Femur (tissue), 1 donor: ENCODE measurements at regions not wholly inside any gene's neighbourhood (a gene's known extent, or its start where the extent isn't known, plus 50 kb on each side); places are given as distances from the start of the nearest gene placed in this dataset.
"Not testable (repeated sequence)": the region's sequence is repeated elsewhere in the genome, so short reads cannot be mapped to it uniquely, and the experiment has no call there.

Experiments used
- DNase-seq: peaks from one replicate; pipeline ENCODE4 v3.0.0-alpha.2; 2017

- DNase-seq: no peak
These were observed 451.6 kb downstream of the TRHDE start for GRCh38 chr12:72723732-72724131.

- no peak for DNase-seq
These were observed 457.4 kb downstream of the TRHDE start for GRCh38 chr12:72729451-72730010.

DNA sequence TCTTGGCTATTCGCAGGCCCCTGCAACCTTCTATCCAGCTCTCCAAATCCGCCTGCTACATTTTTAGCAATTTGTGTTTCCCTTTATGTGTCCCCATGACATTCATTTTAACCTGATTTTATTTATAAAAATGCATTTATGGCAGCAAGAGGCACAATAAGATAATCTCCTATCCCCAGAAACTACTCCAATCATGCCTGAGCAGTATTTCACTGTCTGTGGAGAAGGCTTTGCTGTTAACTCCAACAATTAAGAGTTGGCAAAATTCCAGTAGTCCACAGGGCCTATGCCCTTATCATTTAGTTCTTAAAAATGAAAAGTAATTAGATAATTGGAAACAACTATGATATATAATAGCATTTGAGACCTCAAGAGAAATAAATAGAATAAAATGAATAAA is 462.4 kb downstream of the TRHDE start:
- DNase-seq: no peak

GRCh38 chr12:72738811-72739210 is 466.6 kb downstream of the TRHDE start:
- no peak for DNase-seq

GRCh38 chr12:72740064-72740463 is 467.9 kb downstream of the TRHDE start:
- no peak for DNase-seq

GRCh38 chr12:72742568-72742967 is 470.4 kb downstream of the TRHDE start:
- no peak for DNase-seq

DNA sequence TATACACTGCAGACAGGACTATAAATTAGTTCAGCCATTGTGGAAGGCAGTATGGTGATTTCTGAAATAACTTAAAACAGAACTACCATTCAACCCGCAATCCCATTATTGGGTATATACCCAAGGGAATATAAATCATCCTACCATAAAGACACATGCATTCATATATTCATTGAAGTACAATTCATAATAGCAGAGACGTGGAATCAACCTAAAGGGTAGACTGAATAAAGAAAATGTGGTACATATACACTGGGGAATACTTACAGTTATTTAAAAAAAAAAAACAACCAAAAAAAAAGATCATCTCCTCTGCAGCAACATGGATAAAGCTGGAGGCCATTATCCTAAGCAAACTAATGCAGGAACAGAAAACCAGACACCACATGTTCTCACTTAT is 473.9 kb downstream of the TRHDE start:
- no peak for DNase-seq

- DNase-seq: no peak
These were observed 475.1 kb downstream of the TRHDE start for GRCh38 chr12:72747111-72747849.

GRCh38 chr12:72748971-72749370 is 476.8 kb downstream of the TRHDE start:
- no peak for DNase-seq

GRCh38 chr12:72753571-72753970 is 481.4 kb downstream of the TRHDE start:
- peak; percentile 62 for DNase-seq

DNA sequence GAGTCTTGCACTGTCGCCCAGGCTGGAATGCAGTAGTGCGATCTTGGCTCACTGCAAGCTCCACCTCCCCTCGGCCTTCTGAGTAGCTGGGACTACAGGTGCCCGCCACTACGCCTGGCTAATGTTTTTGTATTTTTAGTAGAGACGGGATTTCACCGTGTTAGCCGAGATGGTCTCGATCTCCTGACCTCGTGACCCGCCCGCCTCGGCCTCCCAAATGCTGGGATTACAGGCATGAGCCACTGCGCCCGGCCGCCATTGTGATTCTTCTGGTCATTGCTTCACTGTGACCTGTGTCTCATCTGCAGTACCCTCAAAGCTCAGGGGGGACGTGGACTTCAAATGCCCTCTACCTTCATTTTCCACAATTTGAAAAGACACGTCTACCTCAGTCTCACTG is 481.9 kb downstream of the TRHDE start:
- DNase-seq: not testable (repeated sequence)

- no peak for DNase-seq
These were observed 494.3 kb downstream of the TRHDE start for GRCh38 chr12:72766517-72766916.

DNA sequence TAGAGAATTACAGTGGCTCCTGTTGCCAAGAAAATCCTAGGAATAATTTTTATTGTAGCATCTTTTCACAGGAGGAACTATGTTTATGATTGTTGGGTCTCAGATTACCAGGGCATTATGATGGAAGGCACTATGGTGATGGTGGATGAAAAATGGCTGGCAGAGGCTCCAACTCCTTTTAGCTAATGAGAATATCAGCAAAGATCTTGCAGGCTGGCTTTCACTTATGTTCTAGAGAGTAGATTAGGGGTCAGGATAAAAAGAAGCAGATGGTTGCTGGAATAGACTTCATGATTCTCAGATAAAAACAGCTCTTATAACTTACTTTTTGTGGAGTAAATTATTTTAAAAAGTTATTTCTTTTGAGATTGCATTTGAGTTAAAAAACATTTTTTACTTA is 501.9 kb downstream of the TRHDE start:
- DNase-seq: no peak

DNA sequence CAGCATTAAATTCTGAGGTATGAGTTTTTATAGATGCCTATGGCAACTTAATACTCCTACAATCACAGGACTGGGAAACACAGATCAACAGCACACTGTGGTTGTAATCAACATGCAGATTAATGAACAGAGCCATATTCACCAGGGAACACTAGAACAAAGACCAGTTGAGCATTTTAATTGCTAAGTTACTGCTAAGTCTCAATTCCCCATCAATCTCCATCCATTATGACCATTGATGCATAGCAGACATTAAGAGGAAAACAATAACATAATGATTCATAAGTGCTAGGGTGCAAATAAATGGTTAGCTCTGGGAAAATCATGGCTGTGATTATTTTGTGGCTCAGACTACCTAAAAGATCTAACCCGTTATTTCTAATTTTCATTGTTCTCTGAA is 505.6 kb downstream of the TRHDE start:
- DNase-seq: no peak

DNA sequence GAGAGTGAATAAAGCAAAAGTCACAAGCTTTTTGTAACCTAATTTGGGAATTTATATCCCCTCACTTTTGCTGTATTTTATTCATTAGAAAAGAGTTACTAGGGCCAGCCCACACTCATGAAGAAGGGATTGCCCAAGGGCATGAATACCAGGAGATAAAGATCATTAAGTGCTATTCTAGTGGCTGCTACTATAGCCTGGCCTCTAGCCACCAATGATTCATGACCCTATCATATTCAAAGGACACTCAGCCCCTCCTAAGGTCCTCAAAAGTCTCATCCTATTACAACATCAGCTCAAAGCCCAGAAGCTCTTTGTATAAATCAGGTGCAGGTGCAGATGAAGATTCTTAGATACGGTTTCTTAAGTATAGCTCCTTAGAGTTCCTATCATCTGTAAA is 518.1 kb downstream of the TRHDE start:
- no peak for DNase-seq

- no peak for DNase-seq
These were observed 520.7 kb downstream of the TRHDE start for GRCh38 chr12:72792889-72793288.

GRCh38 chr12:72793796-72794195 is 521.6 kb downstream of the TRHDE start:
- no peak for DNase-seq

DNA sequence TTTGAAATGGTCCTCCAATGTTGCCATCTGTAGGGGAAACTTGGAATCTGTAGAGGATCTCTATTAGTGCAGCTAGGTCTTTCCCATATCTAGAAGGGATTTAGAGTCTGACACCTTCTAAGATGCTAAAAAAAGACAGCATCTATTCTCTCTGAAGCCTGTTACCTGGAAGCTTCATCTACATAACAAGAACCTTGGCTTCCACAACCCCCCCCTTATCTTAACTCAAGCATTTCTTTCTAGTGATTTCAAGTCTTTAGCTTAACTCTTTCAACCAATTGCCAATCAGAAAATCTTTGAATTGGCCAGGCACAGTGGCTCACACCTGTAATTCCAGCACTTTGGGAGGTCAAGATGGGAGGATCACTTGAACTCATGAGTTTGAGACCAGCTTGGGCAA is 543.3 kb downstream of the TRHDE start:
- no peak for DNase-seq

DNA sequence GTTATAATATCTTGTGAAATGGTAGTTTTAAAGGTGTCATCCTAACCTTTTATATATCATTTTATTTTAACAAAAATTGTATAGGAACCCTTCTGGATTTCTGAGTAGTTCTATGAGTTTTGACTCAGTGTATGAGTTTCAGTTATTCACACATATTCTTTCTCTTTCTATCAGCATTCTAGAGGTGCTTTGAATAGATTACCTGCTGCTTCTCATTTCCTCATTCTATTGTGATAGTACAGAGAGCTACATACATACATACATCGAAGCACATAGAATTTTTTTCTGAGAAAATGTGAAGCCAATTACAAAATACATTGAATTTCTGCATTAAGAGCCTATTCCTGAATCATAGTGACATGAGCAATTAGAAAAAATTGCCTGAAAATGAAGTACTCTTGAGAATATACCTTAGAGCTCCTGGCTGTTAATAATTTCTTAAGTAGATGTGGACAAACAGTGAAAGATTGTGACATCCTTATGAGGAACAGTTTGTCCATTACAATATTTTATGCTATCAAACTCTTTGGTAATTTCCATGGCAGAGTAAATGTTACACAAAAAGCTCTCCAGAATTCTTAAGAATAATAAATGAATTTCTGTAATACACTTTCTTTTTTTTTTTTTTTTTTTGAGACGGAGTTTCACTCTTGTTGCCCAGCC is 556.6 kb downstream of the TRHDE start:
- DNase-seq: no peak

DNA sequence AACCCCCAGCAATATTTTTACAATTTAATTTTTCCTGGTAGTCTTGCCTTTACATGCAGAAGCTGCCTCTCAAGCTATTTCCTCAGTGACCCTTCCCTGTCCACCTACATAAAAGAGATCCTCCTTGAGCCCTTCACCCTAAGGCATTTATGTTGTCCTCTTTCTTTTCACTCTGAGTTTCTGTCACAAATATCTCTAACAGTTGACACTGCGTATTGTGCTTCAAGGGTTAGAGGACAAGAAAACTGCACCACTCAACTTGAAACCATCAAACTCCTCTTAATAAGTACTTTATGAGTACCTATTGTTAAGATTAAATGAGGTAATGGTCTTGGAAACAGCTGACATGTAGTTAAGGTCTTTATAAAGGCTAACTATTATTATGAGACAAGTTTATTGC is 557.7 kb downstream of the TRHDE start:
- no peak for DNase-seq

- DNase-seq: peak; percentile 20
These were observed 559.9 kb downstream of the TRHDE start for GRCh38 chr12:72832024-72832423.

DNA sequence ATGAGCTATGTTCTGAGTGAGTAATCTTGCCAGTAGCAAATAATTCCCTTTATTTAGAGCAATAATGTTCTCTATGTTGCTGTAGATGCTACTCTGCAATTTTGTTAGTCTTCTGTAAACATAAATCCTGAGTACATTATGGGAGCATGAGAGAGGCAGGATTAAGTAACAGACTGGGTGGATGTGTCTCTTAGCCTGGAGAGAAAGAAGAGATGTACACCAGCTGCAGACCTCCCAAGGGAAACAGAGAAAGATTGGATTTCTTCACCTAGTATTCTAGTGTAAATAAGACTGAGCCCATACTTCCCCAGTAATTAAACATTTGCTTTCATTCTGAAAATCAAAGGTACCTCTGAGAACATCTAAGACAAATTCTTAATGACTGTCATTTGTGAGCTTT is 564.0 kb downstream of the TRHDE start:
- no peak for DNase-seq

DNA sequence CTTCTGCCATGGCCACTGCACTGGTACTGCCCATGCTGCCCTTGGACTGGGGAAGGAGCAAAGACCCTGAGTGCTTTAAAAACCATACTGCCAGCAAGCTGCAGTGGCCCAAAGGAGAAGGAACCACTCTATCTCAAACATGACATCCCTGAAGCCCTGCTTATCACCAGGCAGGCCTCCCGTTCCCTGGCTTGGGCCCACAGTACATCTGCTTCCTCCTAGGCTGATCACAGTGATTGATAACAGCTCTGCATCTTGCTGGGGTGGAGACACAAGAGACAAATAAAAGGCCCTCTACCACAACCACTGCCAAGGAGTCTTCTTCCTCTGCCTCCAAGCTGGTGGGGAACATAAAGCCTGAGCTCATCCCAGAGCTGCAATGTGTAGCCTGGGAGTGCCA is 567.5 kb downstream of the TRHDE start:
- DNase-seq: no peak

GRCh38 chr12:72863671-72864070 is 591.5 kb downstream of the TRHDE start:
- no peak for DNase-seq

DNA sequence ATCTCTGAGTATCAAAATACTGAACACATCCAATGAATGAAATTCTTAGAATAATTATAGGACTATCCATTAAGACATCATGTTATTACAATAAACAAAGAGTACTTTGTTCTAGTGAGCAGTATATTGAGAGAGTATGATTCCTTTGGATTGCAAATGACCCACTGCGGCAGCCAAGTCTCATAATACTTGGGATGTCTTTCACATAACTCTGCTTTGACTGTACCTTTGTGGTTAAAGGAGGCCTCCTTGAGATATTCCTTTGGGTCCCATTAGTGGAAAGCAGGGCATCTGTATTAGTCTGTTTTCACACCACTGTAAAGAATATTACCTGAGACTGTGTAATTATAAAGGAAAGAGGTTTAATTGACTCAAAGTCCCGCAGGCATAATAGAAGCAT is 593.8 kb downstream of the TRHDE start:
- DNase-seq: no peak
